Activated B cell treated with CpG ODN at 0.5 μM for 24 hours (primary cell): ENCODE measurements at regions not wholly inside any gene's neighbourhood (a gene's known extent, or its start where the extent isn't known, plus 50 kb on each side); places are given as distances from the start of the nearest gene placed in this dataset.
A peak's percentile ranks its signal among the peaks of the same experiment; 100 is the strongest.
"Not testable (repeated sequence)": the region's sequence is repeated elsewhere in the genome, so short reads cannot be mapped to it uniquely, and the experiment has no call there.

Experiments
- ATAC-seq: fragments of 200-7000 bp; cut with Tn5 transposase; one replicate; pipeline ENCODE4 v1.10.0; 2021; ENCODE audit warnings: low read depth, mild to moderate bottlenecking, moderate library complexity
- CTCF ChIA-PET: fragments of 350-600 bp; sonication (Branson Sonifier 250); formaldehyde crosslinking; loops from one replicate; lab custom pipeline; 2021; ENCODE audit warnings: antibody characterized with exemption; lab: Charles Lee
- POLR2A ChIA-PET: fragments of 350-600 bp; sonication (Branson Sonifier 250); formaldehyde crosslinking; loops from one replicate; lab custom pipeline; 2021; ENCODE audit warnings: antibody characterized with exemption; lab: Charles Lee
- DNase-seq: peaks from one replicate; pipeline ENCODE4 v3.0.0; 2022
- H3K27ac Mint-ChIP-seq: one replicate; pipeline ENCODE4 v1.8.0; 2020; ENCODE audit warnings: mixed read lengths
- H3K27me3 Mint-ChIP-seq: one replicate; pipeline ENCODE4 v1.8.0; 2021; ENCODE audit warnings: mixed read lengths
- H3K36me3 Mint-ChIP-seq: one replicate; pipeline ENCODE4 v1.8.0; 2021; ENCODE audit warnings: low read depth, mixed read lengths
- H3K4me1 Mint-ChIP-seq: one replicate; pipeline ENCODE4 v1.8.0; 2021; ENCODE audit warnings: mixed read lengths
- H3K4me3 Mint-ChIP-seq: one replicate; pipeline ENCODE4 v1.8.0; 2020; ENCODE audit warnings: mild to moderate bottlenecking, mixed read lengths
- H3K9me3 Mint-ChIP-seq: one replicate; pipeline ENCODE4 v1.8.0; 2020; ENCODE audit warnings: mixed read lengths
- intact Hi-C: fragments of 100-400 bp; cut with micrococcal nuclease; formaldehyde crosslinking; loops from one replicate; pipeline ENCODE4 v1.15.1; 2024
- TF ChIP-seq, protein P1 (sequence below): fragments of 200-600 bp; IDR thresholded peaks from one replicate; pipeline ENCODE4 v1.8.0; 2022; ENCODE audit warnings: antibody characterized with exemption, mild to moderate bottlenecking

DNA sequence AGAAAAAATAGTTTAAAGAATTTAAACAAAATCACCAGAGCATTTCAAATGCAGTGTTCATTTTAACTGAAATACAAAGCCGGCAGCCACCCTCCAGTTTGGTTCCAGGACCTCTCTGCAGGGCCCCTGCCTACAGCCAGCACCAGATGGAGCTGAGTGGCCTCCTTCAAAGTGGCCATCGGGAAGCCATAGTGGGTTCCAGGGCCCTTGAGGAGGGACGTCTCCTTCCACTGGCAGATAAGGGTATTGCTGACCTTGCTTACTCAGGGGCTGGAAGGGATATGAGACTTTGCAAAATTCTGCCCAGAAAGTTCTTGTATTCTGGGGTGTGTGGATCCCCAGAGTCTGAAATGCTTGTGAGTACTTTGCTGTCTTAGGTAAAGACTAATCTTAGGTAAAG is 205.2 kb upstream of the APCDD1 start:
- Mint-ChIP-seq H3K4me1 (peaks cover 14% of the 10 kb centered on the region), H3K27ac (no peak overlapping the region), H3K36me3 (no peaks in the 10 kb centered on the region), H3K9me3 (no peaks in the 10 kb centered on the region), H3K4me3 (no peak overlapping the region), H3K27me3 (no peaks in the 10 kb centered on the region)
- ChIA-PET CTCF (no interaction called here), POLR2A (no interaction called here)
- TF ChIP-seq, protein P1, sequence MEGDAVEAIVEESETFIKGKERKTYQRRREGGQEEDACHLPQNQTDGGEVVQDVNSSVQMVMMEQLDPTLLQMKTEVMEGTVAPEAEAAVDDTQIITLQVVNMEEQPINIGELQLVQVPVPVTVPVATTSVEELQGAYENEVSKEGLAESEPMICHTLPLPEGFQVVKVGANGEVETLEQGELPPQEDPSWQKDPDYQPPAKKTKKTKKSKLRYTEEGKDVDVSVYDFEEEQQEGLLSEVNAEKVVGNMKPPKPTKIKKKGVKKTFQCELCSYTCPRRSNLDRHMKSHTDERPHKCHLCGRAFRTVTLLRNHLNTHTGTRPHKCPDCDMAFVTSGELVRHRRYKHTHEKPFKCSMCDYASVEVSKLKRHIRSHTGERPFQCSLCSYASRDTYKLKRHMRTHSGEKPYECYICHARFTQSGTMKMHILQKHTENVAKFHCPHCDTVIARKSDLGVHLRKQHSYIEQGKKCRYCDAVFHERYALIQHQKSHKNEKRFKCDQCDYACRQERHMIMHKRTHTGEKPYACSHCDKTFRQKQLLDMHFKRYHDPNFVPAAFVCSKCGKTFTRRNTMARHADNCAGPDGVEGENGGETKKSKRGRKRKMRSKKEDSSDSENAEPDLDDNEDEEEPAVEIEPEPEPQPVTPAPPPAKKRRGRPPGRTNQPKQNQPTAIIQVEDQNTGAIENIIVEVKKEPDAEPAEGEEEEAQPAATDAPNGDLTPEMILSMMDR, result no peak
- DNase-seq, result no peak
- intact Hi-C loops, result no loop called here
- no peak for ATAC-seq

DNA sequence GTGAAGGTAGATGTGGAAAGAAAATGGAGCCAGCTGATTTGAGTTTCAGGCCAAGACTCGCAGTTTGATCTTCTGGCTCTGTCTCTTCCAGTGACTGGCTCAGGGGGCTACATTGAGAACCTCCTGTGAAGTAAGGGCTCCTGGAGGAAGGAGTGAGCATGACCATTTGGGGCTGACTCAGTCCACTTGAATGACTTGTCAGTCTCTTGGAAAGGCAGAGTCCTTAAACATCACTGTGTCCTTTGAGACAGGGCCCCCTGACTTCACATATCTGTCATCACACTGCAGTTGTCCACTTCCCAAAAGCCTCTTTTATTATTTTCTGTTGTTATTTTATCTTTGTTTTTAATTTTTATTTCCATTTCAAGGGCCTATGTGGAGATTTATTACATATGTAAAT is 204.6 kb upstream of the APCDD1 start:
- no peak for ATAC-seq
- POLR2A ChIA-PET, result no interaction called here
- Mint-ChIP-seq H3K27me3 (no peaks in the 10 kb centered on the region), H3K9me3 (no peaks in the 10 kb centered on the region), H3K27ac (no peak overlapping the region), H3K36me3 (no peaks in the 10 kb centered on the region), H3K4me3 (no peak overlapping the region), H3K4me1 (peaks cover 17% of the 10 kb centered on the region)
- TF ChIP-seq, protein P1, result no peak
- CTCF ChIA-PET, result no interaction called here
- no peak for DNase-seq
- intact Hi-C loops, result no loop called here

DNA sequence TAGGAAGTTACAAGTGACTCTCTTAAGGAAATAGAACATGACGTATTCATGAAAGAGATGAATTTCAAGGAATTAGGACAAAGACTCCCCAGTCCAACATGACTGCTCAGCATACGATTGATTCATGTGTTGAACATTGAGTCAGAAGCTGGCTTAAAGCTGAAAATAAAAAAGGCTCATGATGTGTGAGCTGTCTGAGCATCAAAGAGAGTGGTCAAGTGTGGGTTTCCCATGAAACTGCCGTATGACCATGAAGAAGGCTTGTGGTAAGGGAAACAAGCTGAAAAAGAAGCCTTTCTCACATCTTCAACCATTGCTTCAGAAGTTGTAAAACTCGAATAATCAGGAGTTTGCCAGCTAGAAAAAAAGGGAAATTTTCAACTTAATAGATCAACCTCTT is 201.9 kb upstream of the APCDD1 start:
- Mint-ChIP-seq H3K27ac (no peak overlapping the region), H3K9me3 (no peaks in the 10 kb centered on the region), H3K4me3 (no peak overlapping the region), H3K4me1 (peaks cover 17% of the 10 kb centered on the region), H3K36me3 (no peaks in the 10 kb centered on the region), H3K27me3 (no peaks in the 10 kb centered on the region)
- intact Hi-C loops, result no loop called here
- no peak for DNase-seq
- ATAC-seq, result no peak
- ChIA-PET POLR2A (no interaction called here), CTCF (no interaction called here)
- TF ChIP-seq, protein P1, result no peak

DNA sequence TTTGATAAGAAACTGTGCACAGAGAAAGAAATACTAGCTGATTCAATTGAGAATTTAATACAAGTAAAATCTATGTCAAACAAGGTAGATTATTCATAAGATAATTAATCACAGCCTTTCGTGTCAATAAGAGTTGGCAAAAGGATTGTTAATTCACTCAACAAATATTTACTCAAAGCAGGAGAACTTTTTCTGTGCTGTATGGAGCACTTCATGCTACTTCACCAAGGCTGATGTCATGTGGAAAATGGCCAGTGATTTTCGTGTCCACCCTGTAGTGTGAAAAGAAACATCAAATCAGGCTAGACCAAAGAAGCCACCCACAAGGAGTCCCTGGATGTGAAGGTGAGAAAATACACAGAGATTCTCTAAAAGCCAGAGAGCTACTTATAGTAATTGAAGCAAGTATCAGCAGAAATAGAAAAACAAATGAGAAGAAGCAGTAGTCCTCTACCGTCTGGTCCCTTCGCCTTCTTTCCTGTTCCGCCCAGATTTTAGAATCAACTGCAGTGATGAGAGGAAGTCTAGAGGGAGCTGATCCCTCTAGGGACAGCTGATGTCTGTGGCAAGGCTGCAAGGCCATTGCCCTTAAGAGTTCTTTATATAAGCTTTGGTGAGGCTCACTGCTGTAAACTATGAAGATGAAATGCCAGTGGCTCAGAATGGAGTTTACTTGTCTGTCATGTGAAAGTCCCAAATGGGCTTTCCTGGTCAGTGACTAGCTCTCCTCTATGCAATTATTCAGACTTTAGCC is 201.3 kb upstream of the APCDD1 start:
- Mint-ChIP-seq H3K4me1 (peaks cover 17% of the 10 kb centered on the region), H3K36me3 (no peaks in the 10 kb centered on the region), H3K9me3 (no peaks in the 10 kb centered on the region), H3K27me3 (no peaks in the 10 kb centered on the region), H3K27ac (no peak overlapping the region), H3K4me3 (no peak overlapping the region)
- no peak for DNase-seq
- ChIA-PET CTCF (no interaction called here), POLR2A (no interaction called here)
- intact Hi-C loops, result no loop called here
- peak; percentile 37 for ATAC-seq
- TF ChIP-seq, protein P1, result no peak

DNA sequence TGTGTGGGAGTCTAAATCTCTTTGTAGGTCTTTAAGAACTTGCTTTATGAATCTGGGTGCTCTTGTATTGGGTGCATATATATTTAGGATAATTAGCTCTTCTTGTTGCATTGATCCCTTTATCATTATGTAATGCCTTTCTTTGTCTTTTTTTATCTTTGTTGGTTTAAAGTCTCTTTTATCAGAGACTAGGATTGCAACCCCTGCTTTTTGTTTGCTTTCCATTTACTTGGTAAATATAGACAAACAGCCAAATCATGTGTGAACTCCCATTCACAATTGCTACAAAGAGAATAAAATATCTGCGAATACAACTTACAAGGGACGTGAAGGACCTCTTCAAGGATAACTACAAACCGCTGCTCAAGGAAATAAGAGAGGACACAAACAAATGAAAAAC is 198.2 kb upstream of the APCDD1 start:
- ATAC-seq, H3K4me3 Mint-ChIP-seq, intact Hi-C loops, DNase-seq, CTCF ChIA-PET, H3K27me3 Mint-ChIP-seq, H3K9me3 Mint-ChIP-seq, H3K27ac Mint-ChIP-seq, POLR2A ChIA-PET, H3K36me3 Mint-ChIP-seq: not testable (repeated sequence)
- H3K4me1 Mint-ChIP-seq, result peaks cover 21% of the 10 kb centered on the region
